Suprapubic skin (tissue), 4 donors: ENCODE measurements at regions not wholly inside any gene's neighbourhood (a gene's known extent, or its start where the extent isn't known, plus 50 kb on each side); places are given as distances from the start of the nearest gene placed in this dataset.

ENCODE experiments used
- EP300 ChIP-seq: sonication (generic); formaldehyde crosslinking; IDR thresholded peaks from one replicate; pipeline ENCODE4 v1.6.1; 2017; ENCODE audit warnings: antibody characterized with exemption
- POLR2A ChIP-seq, 2 donors: fragments of 450-650 bp; IDR thresholded peaks; one replicate each; pipeline ENCODE4 v1.6.1; 2017; ENCODE audit warnings: antibody characterized with exemption in 2 of 2, mild to moderate bottlenecking in 2 of 2, moderate library complexity in 2 of 2
- POLR2AphosphoS5 ChIP-seq, 3 donors: sonication (generic); formaldehyde crosslinking; IDR thresholded peaks; one replicate each; pipeline ENCODE4 v1.6.1; 2017; ENCODE audit warnings: antibody characterized with exemption in 3 of 3
- TF ChIP-seq, protein P1 (sequence below), 2 donors: fragments of 200-600 bp in 1 of 2; fragments of 450-650 bp in 1 of 2; sonication (generic) in 1 of 2; IDR thresholded peaks; one replicate each; pipeline ENCODE4 v1.5.1; 2016 to 2019; ENCODE audit warnings: antibody characterized with exemption in 2 of 2, mild to moderate bottlenecking in 1 of 2, moderate library complexity in 1 of 2

DNA sequence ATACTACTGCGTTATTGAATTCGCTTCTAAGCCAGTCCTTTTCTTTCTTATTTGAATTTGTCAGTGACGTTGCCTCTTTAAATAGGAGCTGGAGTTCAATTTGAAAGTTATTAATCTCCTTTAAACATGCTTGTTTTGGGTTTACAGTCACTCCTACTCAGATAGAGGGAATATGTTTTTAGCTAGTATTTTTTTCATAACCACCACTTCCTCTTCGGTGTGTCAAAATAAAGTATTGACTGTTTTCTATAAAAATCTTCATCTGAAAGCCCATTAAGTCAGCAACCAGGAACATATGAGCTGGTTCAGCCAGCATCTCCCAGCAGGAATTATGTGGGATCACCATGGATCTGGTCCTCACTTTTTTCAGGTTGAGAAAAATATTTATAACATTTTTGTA is 772.9 kb downstream of the DIPK2A start:
- TF ChIP-seq, protein P1, sequence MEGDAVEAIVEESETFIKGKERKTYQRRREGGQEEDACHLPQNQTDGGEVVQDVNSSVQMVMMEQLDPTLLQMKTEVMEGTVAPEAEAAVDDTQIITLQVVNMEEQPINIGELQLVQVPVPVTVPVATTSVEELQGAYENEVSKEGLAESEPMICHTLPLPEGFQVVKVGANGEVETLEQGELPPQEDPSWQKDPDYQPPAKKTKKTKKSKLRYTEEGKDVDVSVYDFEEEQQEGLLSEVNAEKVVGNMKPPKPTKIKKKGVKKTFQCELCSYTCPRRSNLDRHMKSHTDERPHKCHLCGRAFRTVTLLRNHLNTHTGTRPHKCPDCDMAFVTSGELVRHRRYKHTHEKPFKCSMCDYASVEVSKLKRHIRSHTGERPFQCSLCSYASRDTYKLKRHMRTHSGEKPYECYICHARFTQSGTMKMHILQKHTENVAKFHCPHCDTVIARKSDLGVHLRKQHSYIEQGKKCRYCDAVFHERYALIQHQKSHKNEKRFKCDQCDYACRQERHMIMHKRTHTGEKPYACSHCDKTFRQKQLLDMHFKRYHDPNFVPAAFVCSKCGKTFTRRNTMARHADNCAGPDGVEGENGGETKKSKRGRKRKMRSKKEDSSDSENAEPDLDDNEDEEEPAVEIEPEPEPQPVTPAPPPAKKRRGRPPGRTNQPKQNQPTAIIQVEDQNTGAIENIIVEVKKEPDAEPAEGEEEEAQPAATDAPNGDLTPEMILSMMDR (IDR thresholded peaks at IDR 0.05): no peak
- TF ChIP-seq POLR2A (IDR thresholded peaks at IDR 0.05) (no peak), POLR2AphosphoS5 (IDR thresholded peaks at IDR 0.05) (no peak), EP300 (no peak)
